WTC11 (cell line): ENCODE measurements at regions not wholly inside any gene's neighbourhood (a gene's known extent, or its start where the extent isn't known, plus 50 kb on each side); places are given as distances from the start of the nearest gene placed in this dataset.

Experiments used
- SMAD3 ChIP-seq: sonication (generic); formaldehyde crosslinking; IDR thresholded peaks from 2 replicates; pipeline ENCODE4 v1.8.0; 2022; ENCODE audit warnings: missing genetic modification reagents, mild to moderate bottlenecking, borderline replicate concordance
- TF ChIP-seq, protein P1 (sequence below): sonication (generic); formaldehyde crosslinking; IDR thresholded peaks from 2 replicates; pipeline ENCODE4 v1.8.0; 2023; ENCODE audit warnings: missing genetic modification reagents

DNA sequence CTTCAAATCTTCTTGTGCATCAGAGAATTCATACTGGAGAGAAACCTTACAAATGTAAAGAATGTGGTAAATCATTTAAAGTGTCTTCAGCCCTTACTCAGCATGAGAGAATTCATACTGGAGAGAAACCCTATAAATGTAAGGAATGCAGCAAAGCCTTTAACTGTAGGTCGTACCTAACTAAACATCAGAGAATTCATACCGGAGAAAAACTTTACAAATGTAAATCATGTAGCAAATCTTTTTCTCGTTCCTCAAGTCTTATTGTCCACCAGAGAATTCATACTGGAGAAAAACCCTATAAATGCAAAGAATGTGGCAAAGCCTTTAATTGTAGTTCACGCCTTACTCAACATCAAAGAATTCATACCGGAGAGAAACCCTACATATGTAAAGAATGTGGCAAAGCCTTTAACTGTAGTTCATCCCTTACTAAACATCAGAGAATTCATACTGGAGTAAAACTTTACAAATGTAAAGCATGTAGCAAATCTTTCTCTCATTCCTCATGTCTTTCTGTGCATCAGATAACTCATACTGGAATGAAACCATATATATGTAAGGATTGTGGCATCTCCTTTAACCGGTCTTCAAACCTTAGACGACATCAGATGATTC, 118.5 kb upstream of the ZNF267 start:
- no peak for TF ChIP-seq SMAD3 (CRISPR knock-in tag)
- TF ChIP-seq, protein P1, sequence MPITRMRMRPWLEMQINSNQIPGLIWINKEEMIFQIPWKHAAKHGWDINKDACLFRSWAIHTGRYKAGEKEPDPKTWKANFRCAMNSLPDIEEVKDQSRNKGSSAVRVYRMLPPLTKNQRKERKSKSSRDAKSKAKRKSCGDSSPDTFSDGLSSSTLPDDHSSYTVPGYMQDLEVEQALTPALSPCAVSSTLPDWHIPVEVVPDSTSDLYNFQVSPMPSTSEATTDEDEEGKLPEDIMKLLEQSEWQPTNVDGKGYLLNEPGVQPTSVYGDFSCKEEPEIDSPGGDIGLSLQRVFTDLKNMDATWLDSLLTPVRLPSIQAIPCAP (CRISPR knock-in tag): no peak
